ENCODE measurements at regions not wholly inside any gene's neighbourhood (a gene's known extent, or its start where the extent isn't known, plus 50 kb on each side); places are given as distances from the start of the nearest gene placed in this dataset.

GRCh38 chr1:193727850-193728249 lies 541.4 kb upstream of the B3GALT2 start:
- TF ChIP-seq EZH2 (IDR thresholded peaks at IDR 0.05; ENCODE audit: borderline replicate concordance) (no peak), EZH2phosphoT487 (IDR thresholded peaks at IDR 0.05; ENCODE audit: low read depth, severe bottlenecking, unreplicated experiment) (no peak), CTCF (IDR thresholded peaks at IDR 0.05; ENCODE audit: poor library complexity) (no peak)
- Histone ChIP-seq H3K27ac (no peak overlapping the region), H2AFZ (no peak overlapping the region), H3K27me3 (no peaks in the 10 kb centered on the region), H3K79me2 (no peaks in the 10 kb centered on the region), H3K9me3 (ENCODE audit: low read depth) (no peaks in the 10 kb centered on the region), H3K9me2 (replicated peaks; ENCODE audit: insufficient read depth) (no peaks in the 10 kb centered on the region), H3K4me2 (no peak overlapping the region), H3K4me1 (ENCODE audit: insufficient read depth) (peaks cover 3% of the 10 kb centered on the region), H3K4me3 (no peak overlapping the region), H3K36me3 (replicated peaks; ENCODE audit: insufficient read depth, low read depth) (no peaks in the 10 kb centered on the region), H4K20me1 (ENCODE audit: insufficient read depth, poor library complexity, severe bottlenecking) (no peaks in the 10 kb centered on the region)
- no peak for DNase-seq (ENCODE audit: low spot score)
- 18% methylated on average over 1 of the region's 1 CpG for WGBS (ENCODE audit: low lambda C conversion rate, missing lambda C conversion rate)

- Histone ChIP-seq H4K20me1 (ENCODE audit: insufficient read depth, poor library complexity, severe bottlenecking) (no peaks in the 10 kb centered on the region), H3K4me1 (ENCODE audit: insufficient read depth) (peaks cover 3% of the 10 kb centered on the region), H3K27me3 (no peaks in the 10 kb centered on the region), H2AFZ (no peak overlapping the region), H3K4me3 (no peak overlapping the region), H3K4me2 (no peak overlapping the region), H3K9me3 (ENCODE audit: low read depth) (no peaks in the 10 kb centered on the region), H3K9me2 (replicated peaks; ENCODE audit: insufficient read depth) (no peaks in the 10 kb centered on the region), H3K36me3 (replicated peaks; ENCODE audit: insufficient read depth, low read depth) (no peaks in the 10 kb centered on the region), H3K79me2 (no peaks in the 10 kb centered on the region), H3K27ac (no peak overlapping the region)
- DNase-seq (ENCODE audit: low spot score) = no peak
- WGBS (ENCODE audit: low lambda C conversion rate, missing lambda C conversion rate) = 66% methylated on average over 3 of the region's 3 CpGs
- TF ChIP-seq CTCF (IDR thresholded peaks at IDR 0.05; ENCODE audit: poor library complexity) (no peak), EZH2 (IDR thresholded peaks at IDR 0.05; ENCODE audit: borderline replicate concordance) (no peak), EZH2phosphoT487 (IDR thresholded peaks at IDR 0.05; ENCODE audit: low read depth, severe bottlenecking, unreplicated experiment) (no peak)
These were observed 540.3 kb upstream of the B3GALT2 start for GRCh38 chr1:193726722-193727121.

- H3K4me2 ChIP-seq = no peak overlapping the region
- no peaks in the 10 kb centered on the region for H3K4me1 ChIP-seq (ENCODE audit: insufficient read depth)
- no peaks in the 10 kb centered on the region for H3K36me3 ChIP-seq (replicated peaks; ENCODE audit: insufficient read depth, low read depth)
- DNase-seq (ENCODE audit: low spot score) = no peak
- no peaks in the 10 kb centered on the region for H3K9me3 ChIP-seq (ENCODE audit: low read depth)
- no peak overlapping the region for H3K27ac ChIP-seq
- H2AFZ ChIP-seq = no peak overlapping the region
- no peaks in the 10 kb centered on the region for H3K27me3 ChIP-seq
- TF ChIP-seq EZH2 (IDR thresholded peaks at IDR 0.05; ENCODE audit: borderline replicate concordance) (no peak), EZH2phosphoT487 (IDR thresholded peaks at IDR 0.05; ENCODE audit: low read depth, severe bottlenecking, unreplicated experiment) (no peak), CTCF (IDR thresholded peaks at IDR 0.05; ENCODE audit: poor library complexity) (no peak)
- no peaks in the 10 kb centered on the region for H3K9me2 ChIP-seq (replicated peaks; ENCODE audit: insufficient read depth)
- H4K20me1 ChIP-seq (ENCODE audit: insufficient read depth, poor library complexity, severe bottlenecking) = no peaks in the 10 kb centered on the region
- H3K4me3 ChIP-seq = no peak overlapping the region
- no peaks in the 10 kb centered on the region for H3K79me2 ChIP-seq
These were observed 526.0 kb upstream of the B3GALT2 start for GRCh38 chr1:193712392-193712791.

- H3K4me2 ChIP-seq = no peak overlapping the region
- H4K20me1 ChIP-seq (ENCODE audit: insufficient read depth, poor library complexity, severe bottlenecking) = no peaks in the 10 kb centered on the region
- H3K4me3 ChIP-seq = no peak overlapping the region
- H3K27ac ChIP-seq = no peak overlapping the region
- TF ChIP-seq CTCF (IDR thresholded peaks at IDR 0.05; ENCODE audit: poor library complexity) (no peak), EZH2 (IDR thresholded peaks at IDR 0.05; ENCODE audit: borderline replicate concordance) (no peak), EZH2phosphoT487 (IDR thresholded peaks at IDR 0.05; ENCODE audit: low read depth, severe bottlenecking, unreplicated experiment) (no peak)
- H3K27me3 ChIP-seq = no peaks in the 10 kb centered on the region
- H3K79me2 ChIP-seq = no peaks in the 10 kb centered on the region
- H3K9me3 ChIP-seq (ENCODE audit: low read depth) = no peaks in the 10 kb centered on the region
- H2AFZ ChIP-seq = no peak overlapping the region
- WGBS (ENCODE audit: low lambda C conversion rate, missing lambda C conversion rate) = 94% methylated on average over 1 of the region's 1 CpG
- no peaks in the 10 kb centered on the region for H3K36me3 ChIP-seq (replicated peaks; ENCODE audit: insufficient read depth, low read depth)
- H3K4me1 ChIP-seq (ENCODE audit: insufficient read depth) = no peaks in the 10 kb centered on the region
- H3K9me2 ChIP-seq (replicated peaks; ENCODE audit: insufficient read depth) = no peaks in the 10 kb centered on the region
- DNase-seq (ENCODE audit: low spot score) = no peak
These were observed 523.2 kb upstream of the B3GALT2 start for GRCh38 chr1:193709607-193710006.
